ENCODE measurements at regions not wholly inside any gene's neighbourhood (a gene's known extent, or its start where the extent isn't known, plus 50 kb on each side); places are given as distances from the start of the nearest gene placed in this dataset.

DNA sequence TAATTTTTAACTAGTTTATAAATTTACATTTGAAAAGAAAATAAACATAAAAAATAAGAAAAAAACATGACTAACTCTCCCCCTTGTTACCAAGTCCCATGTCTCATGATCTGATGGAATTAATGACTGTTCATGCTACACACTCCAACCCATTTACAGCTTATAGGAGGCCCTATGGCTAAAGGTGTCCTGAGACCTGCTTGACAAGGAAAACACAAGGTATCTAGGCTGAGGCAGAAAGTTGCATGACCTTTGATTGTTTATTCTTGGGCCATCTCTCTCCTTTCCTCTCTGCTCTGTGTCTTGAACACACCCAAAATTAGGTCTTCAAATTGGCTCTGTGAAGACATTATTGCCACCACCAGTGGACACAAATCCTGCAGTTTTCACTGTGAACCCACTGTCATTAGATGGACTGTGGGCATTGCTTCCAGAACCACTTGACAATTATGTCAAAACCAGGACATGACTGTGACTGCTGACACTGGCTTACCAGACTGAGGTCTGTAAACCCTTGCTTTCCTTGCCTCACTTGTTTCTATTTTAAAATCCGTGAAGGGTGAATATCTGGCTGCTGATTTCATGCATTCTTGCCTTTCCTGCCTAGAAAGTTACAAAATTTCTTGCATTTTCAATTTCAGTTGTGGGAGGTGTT is 386.5 kb upstream of the SPRY2 start:
- TF ChIP-seq CTCF (conservative IDR thresholded peaks at IDR 0.05; ENCODE audit: low read depth, low read length) = no peak
- TF ChIP-seq MAFK (IDR thresholded peaks at IDR 0.05; ENCODE audit: low read depth, low read length) = no peak
- TF ChIP-seq RCOR1 (IDR thresholded peaks at IDR 0.05; ENCODE audit: insufficient replicate concordance, low read length) = no peak
- no peak for TF ChIP-seq BHLHE40 (IDR thresholded peaks at IDR 0.05; ENCODE audit: low read depth, low read length)
- no peak for TF ChIP-seq POLR2A (IDR thresholded peaks at IDR 0.05; ENCODE audit: low read depth, low read length)
- TF ChIP-seq USF2 (IDR thresholded peaks at IDR 0.05; ENCODE audit: low read depth, low read length) = no peak
- TF ChIP-seq, protein P1, sequence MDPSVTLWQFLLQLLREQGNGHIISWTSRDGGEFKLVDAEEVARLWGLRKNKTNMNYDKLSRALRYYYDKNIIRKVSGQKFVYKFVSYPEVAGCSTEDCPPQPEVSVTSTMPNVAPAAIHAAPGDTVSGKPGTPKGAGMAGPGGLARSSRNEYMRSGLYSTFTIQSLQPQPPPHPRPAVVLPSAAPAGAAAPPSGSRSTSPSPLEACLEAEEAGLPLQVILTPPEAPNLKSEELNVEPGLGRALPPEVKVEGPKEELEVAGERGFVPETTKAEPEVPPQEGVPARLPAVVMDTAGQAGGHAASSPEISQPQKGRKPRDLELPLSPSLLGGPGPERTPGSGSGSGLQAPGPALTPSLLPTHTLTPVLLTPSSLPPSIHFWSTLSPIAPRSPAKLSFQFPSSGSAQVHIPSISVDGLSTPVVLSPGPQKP (IDR thresholded peaks at IDR 0.05; ENCODE audit: borderline replicate concordance, low read depth, low read length) = no peak
- no peak for TF ChIP-seq RAD21 (IDR thresholded peaks at IDR 0.05; ENCODE audit: low read length)

Measured in IMR-90 (cell line).